Erythroblast (primary cell): ENCODE measurements at regions not wholly inside any gene's neighbourhood (a gene's known extent, or its start where the extent isn't known, plus 50 kb on each side); places are given as distances from the start of the nearest gene placed in this dataset.

Experiments used
- GATA1 ChIP-seq: IDR thresholded peaks from 2 replicates; pipeline ENCODE4 v1.6.1; 2011; ENCODE audit warnings: low read depth, mild to moderate bottlenecking, control low read depth, low read length, moderate library complexity
- POLR2A ChIP-seq: IDR thresholded peaks from 2 replicates; pipeline ENCODE4 v1.6.1; 2011; ENCODE audit warnings: mild to moderate bottlenecking, low read length

GRCh38 chr12:127214186-127214585, 1052.8 kb upstream of the TMEM132C start:
- TF ChIP-seq POLR2A: no peak
- TF ChIP-seq GATA1: no peak
